ENCODE measurements at regions not wholly inside any gene's neighbourhood (a gene's known extent, or its start where the extent isn't known, plus 50 kb on each side); places are given as distances from the start of the nearest gene placed in this dataset.

- DNase-seq (ENCODE audit: low spot score) = no peak
Measured at GRCh38 chr13:109644956-109645355, 141.4 kb downstream of the IRS2 start.

GRCh38 chr13:109644069-109644750, 142.2 kb downstream of the IRS2 start:
- no peak for DNase-seq (ENCODE audit: low spot score)

GRCh38 chr13:109642358-109642757, 144.0 kb downstream of the IRS2 start:
- DNase-seq (ENCODE audit: low spot score) = no peak

GRCh38 chr13:109636736-109637135, 149.6 kb downstream of the IRS2 start:
- no peak for DNase-seq (ENCODE audit: low spot score)

- DNase-seq (ENCODE audit: low spot score) = no peak
Measured at GRCh38 chr13:109631069-109631468, 155.3 kb downstream of the IRS2 start.

- no peak for DNase-seq (ENCODE audit: low spot score)
Measured at GRCh38 chr13:109630271-109630670, 156.1 kb downstream of the IRS2 start.

- no peak for DNase-seq (ENCODE audit: low spot score)
Measured at GRCh38 chr13:109629737-109630136, 156.6 kb downstream of the IRS2 start.

GRCh38 chr13:109628251-109628699, 158.1 kb downstream of the IRS2 start:
- no peak for DNase-seq (ENCODE audit: low spot score)

GRCh38 chr13:109627649-109628048, 158.7 kb downstream of the IRS2 start:
- no peak for DNase-seq (ENCODE audit: low spot score)

GRCh38 chr13:109626386-109627171, 159.8 kb downstream of the IRS2 start:
- DNase-seq (ENCODE audit: low spot score) = no peak

- DNase-seq (ENCODE audit: low spot score) = no peak
Measured at GRCh38 chr13:109625156-109625555, 161.2 kb downstream of the IRS2 start.

- no peak for DNase-seq (ENCODE audit: low spot score)
Measured at GRCh38 chr13:109622006-109622405, 164.4 kb downstream of the IRS2 start.

- no peak for DNase-seq (ENCODE audit: low spot score)
Measured at GRCh38 chr13:109615721-109616420, 170.5 kb downstream of the IRS2 start.

- no peak for DNase-seq (ENCODE audit: low spot score)
Measured at GRCh38 chr13:109611912-109612691, 174.3 kb downstream of the IRS2 start.

GRCh38 chr13:109610517-109610916, 175.9 kb downstream of the IRS2 start:
- DNase-seq (ENCODE audit: low spot score) = peak; percentile 53

GRCh38 chr13:109608503-109608902, 177.9 kb downstream of the IRS2 start:
- no peak for DNase-seq (ENCODE audit: low spot score)

GRCh38 chr13:109608059-109608458, 178.3 kb downstream of the IRS2 start:
- no peak for DNase-seq (ENCODE audit: low spot score)

- DNase-seq (ENCODE audit: low spot score) = no peak
Measured at GRCh38 chr13:109606520-109606919, 179.9 kb downstream of the IRS2 start.

- no peak for DNase-seq (ENCODE audit: low spot score)
Measured at GRCh38 chr13:109605846-109606245, 180.5 kb downstream of the IRS2 start.

- DNase-seq (ENCODE audit: low spot score) = no peak
Measured at GRCh38 chr13:109604894-109605293, 181.5 kb downstream of the IRS2 start.

- no peak for DNase-seq (ENCODE audit: low spot score)
Measured at GRCh38 chr13:109602356-109602755, 184.0 kb downstream of the IRS2 start.

Measured in ecto neural progenitor cell (in vitro differentiated cells).